Medulla oblongata (tissue), 1 donor: ENCODE measurements at regions not wholly inside any gene's neighbourhood (a gene's known extent, or its start where the extent isn't known, plus 50 kb on each side); places are given as distances from the start of the nearest gene placed in this dataset.
"Not testable (repeated sequence)": the region's sequence is repeated elsewhere in the genome, so short reads cannot be mapped to it uniquely, and the experiment has no call there.

ENCODE experiments used
- DNase-seq: peaks from one replicate; pipeline ENCODE4 v3.0.0-alpha.2; 2015; ENCODE audit errors: extremely low spot score

DNA sequence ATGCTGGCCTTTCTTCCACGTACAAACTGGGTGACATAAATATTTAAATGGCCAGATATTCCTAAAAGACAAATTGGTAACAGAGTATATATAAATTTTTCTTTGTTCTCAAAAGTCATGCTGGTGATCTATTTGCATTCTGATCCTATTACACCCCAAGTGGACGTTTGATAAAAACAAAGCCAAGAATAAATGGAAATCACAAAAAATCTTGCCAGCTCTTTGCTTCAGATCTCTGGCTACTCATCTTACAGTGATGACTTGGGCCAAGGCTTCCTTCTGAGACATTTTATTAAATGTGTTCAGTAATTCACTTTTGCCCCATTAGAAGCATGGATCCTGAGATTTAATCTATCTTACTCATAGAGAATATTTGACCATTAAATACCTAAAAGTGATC, 444.3 kb upstream of the PIK3R1 start:
- DNase-seq, result no peak

DNA sequence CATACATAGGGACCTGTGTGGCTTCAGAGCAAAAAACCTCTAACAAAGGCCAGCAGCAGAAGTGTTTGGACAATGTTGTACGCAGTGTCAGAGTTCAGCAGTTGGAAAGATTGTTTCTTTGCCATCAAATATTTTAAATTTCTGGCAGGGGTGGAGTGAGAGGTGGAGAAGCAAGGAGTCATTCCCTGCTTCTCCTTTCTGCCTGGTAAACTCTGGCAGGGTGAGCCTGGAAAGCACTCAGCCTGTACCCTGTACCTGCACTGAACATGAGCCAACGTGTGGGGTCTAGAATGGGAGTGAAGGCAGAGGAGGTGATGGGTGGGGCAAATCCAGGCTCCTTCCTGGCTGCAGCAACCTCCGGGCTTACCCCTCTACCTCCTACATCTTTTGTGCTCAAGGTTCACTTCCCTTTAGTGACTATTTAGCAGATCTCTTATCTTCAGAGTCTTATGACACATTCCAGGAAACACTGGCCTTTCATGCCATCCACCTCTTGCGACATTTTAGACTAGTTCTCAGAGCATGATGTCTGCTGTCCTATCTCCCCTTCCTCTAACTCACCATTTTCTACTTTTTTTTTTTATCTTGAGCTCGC, 445.0 kb upstream of the PIK3R1 start:
- peak; percentile 16 for DNase-seq

DNA sequence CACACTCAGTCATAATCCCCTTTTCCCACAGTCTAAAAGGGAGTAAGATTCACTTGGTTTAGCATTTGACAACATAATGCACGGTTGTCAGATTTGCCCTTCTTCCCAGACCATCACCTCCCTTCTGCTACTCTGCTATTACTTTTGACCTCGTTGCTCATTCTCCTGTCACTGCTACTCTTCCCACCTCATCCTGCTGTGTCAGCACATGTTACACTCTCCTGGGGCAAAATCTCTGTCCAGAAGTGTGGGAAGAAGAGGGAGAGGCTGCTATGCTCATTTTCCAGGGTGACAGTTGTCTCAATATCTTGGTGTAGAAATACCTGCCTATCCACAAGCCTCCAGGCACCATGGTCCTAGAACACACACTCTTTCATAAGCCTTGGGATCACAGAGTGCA, 449.9 kb upstream of the PIK3R1 start:
- no peak for DNase-seq

DNA sequence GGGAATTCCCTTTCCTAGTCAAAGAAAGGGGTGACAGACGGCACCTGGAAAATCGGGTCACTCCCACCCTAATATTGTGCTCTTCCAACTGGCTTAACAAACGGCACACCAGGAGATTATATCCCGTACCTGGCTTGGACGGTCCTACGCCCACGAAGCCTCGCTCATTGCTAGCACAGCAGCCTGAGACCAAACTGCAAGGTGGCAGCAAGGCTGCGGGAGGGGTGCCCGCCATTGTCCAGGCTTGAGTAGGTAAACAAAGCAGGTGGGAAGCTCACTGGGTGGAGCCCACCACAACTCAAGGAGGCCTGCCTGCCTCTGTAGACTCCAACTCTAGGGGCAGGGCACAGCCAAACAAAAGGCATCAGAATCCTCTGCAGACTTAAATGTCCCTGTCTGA, 457.8 kb upstream of the PIK3R1 start:
- not testable (repeated sequence) for DNase-seq

DNA sequence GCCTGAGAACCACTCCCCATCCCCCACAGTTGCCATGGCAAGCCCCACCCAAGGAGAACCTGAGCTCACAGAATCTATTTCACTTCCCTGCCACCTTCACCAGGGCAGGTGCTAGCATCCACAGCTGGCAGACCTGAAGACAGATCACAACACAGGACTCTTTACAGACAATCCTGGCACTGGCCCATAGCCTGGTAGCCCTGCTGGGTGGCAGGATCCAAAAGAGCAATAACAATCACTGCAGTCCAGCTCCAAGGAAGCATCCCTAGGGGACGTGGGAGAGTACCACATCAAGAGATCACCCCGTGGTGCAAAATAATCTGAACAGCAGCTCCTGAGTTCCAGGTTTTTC, 463.2 kb upstream of the PIK3R1 start:
- no peak for DNase-seq

DNA sequence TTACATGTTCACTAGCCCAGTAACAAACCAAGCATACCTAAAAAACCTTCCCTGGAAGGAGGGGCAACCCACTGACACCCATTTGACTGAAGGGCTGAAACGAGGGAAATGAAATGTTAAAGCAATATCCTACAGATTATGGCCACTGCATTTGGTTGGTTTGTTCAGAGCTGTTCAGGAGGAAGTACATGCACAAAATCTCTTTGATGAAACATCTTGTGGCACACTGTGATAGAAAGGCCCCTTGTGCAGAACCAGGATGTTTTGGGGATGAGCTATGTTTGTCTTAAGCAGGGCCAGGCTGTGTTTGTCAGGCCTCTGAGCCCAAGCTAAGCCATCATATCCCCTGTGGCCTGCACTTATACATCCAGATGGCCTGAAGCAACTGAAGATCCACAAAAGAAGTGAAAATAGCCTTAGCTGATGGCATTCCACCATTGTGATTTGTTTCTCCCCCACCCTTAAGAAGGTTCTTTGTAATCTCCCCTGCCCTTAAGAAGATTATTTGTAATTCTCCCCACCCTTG, 467.3 kb upstream of the PIK3R1 start:
- DNase-seq, result no peak

DNA sequence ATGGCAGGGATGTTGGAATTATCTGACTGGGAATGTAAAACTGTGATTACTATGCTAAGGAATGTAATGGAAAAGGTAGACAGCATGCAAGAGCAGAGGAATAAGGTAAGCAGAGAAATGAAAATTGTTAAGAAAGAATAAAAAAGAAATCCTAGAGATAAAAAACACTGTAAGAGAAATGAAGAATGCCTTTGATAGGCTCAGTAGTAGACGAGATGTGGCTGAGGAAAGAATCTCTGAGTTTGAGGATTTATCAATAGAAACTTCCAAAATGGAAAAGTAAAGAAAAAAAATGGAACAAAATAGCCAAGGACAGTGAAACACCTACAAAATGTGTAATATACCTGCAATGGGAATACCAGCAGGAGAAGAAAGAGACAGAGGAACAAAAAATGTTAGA, 468.5 kb upstream of the PIK3R1 start:
- DNase-seq, result no peak

DNA sequence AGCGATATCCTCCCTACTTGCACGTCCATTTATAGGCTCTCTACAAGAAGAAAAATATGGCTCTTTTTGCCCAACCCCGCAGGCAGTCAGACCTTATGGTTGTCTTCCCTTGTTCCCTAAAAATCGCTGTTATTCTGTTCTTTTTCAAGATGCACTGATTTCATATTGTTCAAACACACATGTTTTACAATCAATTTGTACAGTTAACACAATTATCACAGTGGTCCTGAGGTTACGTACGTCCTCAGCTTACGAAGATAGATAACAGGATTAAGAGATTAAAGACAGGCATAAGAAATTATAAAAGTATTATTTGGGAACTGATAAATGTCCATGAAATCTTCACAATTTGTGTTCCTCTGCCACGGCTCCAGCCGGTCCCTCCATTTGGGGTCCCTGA, 468.9 kb upstream of the PIK3R1 start:
- DNase-seq, result not testable (repeated sequence)

DNA sequence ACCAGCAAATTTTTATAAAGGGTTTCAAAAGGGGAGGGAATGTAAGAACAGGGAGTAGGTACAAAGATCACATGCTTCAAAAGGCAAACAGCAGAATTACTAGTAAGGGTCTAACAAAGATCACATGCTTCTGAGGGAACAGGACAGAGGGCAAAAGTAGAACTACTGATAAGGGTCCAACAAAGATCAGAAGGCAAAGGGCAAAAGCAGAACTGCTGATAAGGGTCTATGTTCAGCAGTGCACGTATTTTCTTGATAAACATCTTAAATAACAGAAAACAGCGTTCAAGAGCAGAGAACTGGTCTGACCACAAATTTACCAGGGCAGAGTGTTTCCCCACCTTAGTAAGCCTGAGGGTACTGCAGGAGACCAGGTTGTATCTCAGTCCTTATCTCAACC, 469.5 kb upstream of the PIK3R1 start:
- DNase-seq, result no peak

DNA sequence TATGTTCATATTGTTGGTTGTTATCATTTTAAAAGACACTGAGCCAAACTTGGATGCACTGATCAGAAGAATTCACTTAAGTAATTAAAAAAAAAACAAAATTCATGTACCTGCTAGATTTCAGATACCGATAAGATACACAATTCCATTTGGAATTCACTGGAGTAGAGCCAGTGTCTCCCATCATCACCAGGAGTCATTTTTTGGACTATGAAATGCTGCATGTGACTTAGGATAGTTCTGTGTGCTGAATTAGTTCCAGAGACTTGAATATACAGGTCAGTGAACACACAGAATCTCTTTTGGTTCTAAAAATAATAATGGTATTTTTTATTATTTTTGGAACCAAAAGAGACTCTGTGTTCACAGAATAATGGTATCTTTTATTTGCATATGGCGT, 482.6 kb upstream of the PIK3R1 start:
- no peak for DNase-seq

DNA sequence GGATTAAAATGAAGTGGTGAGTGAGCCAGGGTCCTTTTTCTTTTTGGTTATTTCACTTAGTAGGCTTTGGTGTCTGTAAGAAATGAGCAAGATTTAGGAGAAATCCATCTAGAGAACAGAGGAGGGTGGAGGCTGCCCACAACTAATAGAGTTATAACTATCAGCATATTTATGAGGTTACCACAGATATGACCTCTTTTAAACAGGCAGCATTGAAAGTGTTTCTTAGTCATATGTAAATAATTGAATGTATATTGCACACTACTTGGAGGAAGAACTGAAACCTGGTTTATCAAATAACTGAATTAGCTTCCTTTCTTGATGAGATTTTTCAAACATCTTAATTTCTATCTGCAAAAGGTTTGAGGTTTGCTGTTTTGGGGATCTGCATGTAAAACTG, 483.1 kb upstream of the PIK3R1 start:
- no peak for DNase-seq

DNA sequence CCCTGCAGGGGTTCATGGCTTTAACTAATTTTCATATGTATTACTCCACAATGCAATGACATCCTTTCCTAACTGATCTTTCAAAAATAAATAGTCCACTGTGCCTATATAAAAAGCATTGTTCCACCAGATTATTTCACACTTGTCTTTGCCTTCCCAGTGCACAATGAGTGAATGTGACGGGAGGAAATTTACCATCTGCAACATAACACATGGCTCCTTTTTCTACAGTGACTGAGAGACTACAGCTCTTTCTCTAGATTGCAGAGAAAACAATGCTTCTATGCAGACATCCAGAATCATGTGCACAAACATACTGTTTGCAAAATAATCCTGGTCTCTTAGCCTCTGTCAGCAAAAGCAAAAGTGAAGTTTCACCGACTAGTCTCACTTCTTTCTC, 483.7 kb upstream of the PIK3R1 start:
- peak; percentile 94 for DNase-seq

DNA sequence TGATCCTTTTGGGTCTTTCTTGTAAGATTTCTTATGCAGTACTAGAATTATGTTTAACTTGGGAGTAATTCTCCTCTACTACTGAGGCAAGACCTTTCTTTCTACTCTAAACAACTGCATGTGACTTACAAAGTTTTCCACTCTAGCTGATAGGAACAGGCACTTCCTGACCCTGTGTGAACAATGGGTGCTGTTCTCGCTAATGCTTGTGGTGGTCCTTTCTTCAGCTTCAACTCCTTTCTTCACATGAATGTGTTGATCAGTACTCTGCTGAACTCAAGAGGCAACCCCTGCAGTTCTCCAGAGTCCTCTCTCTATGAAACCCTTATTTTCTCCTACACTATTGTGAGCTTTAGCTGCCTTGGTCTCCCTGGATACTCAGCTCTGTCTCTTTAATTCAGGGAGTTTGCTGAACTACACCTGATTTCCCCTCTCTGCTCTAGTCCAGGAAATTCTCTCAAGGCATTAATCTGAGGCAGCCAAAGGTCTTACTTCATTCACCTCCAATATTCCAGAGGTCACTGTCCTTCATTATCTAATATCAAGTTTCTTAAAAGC, 484.6 kb upstream of the PIK3R1 start:
- DNase-seq, result peak; percentile 10

DNA sequence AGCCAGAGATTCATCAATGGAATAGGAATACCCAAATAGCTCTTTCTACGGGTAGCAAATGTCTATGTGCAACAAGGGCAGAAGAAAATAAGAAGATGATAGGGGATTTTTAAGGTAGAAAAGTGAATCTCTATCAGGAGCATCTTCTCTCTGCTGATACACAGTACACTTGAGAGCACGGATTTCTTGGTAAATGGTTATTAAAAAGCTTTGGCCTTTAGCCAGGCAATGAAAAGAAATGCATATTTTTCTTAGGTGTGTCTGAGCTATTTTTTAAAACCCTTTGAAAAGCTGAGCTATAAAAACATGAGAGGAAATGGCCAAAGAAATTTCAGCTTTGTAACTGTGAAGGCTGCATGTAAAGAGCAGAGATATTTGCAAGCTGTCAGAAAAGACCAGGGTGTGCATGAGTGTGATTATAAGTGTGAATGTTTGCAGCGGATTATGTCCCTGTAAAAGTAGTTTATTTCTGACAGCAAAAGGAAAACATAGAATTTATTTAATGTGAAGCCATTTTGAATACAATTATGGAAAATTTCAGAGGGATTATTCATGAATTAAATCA, 487.1 kb upstream of the PIK3R1 start:
- no peak for DNase-seq

DNA sequence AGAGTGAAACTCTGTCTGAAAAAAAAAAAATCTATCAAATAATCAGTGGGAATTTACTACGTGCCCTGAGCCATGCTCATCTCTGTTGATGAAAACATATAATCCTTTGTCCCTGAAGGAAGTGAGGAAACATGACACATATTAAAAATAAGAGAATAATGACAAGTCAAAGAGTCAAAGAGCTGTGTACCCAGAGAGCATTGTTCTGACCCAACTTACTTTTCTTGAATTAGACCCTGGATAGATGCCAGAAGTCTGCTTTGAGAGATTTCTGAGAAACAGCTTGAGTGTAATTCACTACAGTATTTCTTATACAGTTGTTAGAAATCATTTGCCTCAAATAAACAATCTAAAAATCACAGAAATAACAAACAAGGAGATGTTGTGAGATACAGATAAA, 490.0 kb upstream of the PIK3R1 start:
- peak; percentile 24 for DNase-seq

DNA sequence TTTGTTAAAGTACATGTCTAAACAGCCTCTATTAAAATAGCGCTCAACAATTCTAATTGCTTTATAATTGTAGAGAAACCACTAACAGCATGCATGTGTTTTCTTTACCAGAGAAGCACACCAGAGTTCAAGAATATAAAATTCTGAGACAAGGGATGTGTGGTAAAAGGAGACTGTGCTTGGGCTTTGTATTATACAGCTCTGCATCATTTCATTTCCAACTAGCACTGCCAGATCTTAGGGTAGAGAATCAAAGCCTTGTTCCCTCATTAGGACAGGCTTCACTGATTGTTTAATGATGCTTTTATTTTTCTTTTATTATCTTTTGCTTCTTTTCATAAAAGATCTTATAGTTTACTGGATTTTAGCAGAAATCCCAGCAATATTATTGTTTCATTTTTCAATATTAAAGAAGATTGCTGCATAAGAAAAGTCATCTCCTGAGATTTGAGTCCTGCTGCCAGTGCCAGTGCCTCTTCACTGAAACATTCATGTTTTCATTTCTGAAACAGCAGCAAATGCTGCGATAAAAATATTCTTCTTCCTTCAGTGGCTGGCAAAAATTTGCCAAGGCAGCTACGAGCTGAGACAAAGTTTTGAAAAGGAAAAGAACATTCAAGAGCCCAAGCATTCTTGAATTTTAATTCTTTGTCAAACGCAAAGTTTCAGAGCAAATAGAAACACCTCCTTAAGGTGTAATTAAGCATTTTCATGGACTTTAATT, 491.0 kb upstream of the PIK3R1 start:
- DNase-seq, result peak; percentile 64

DNA sequence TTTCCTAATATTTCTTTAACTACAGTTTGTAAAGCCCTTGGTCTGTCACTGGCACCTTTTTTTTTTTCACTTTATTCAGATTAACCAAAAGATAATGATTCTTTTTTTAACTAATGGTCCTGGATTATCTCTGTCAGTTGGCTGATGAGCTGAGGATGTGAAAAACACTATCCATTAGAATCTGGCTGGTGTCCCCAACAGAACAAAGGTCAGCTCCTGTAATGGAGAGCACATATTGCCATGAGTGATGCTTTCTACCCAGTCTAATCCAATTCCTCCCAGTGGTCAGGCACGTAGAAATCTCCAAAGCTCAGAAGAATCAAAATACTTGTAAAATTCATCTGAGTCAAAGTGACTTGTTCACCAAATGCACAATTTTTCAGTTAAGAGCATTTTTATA, 491.7 kb upstream of the PIK3R1 start:
- DNase-seq, result no peak

DNA sequence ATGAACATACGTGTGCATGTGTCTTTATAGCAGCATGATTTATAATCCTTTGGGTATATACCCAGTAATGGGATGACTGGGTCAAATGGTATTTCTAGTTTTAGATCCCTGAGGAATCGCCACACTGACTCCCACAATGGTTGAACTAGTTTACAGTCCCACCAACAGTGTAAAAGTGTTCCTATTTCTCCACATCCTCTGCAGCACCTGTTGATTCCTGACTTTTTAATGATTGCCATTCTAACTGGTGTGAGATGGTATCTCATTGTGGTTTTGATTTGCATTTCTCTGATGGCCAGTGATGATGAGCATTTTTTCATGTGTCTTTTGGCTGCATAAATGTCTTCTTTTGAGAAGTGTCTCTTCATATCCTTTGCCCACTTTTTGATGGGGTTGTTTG, 493.0 kb upstream of the PIK3R1 start:
- DNase-seq, result not testable (repeated sequence)

DNA sequence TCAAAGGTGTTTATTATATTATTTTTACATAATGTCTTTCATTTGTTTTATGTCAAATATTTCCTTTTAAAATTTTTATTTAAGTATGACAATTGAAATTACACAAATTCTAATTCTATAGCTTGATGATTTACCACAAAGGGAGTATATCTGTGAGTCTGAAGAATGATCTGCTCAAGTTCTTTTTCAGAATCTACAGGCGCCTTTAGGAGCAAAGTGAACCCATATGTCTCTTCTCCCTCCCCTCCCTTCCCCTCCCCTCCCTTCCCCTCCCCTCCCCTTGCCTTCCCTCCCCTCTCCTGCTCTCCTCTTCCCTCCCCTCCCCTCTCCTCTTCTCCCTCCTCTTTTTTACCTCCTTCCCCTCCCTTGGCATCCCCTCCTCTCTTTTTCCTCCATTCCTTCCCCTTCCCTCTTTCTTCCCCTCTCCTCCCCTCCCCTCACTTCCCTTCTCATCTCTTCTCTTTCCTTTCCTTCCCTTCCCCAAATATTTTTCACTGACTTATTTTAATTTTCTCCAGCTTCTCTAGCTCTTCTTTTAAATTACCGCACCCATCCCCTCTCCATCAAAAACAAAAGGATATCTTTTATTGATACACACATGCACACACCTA, 495.3 kb upstream of the PIK3R1 start:
- DNase-seq, result no peak

DNA sequence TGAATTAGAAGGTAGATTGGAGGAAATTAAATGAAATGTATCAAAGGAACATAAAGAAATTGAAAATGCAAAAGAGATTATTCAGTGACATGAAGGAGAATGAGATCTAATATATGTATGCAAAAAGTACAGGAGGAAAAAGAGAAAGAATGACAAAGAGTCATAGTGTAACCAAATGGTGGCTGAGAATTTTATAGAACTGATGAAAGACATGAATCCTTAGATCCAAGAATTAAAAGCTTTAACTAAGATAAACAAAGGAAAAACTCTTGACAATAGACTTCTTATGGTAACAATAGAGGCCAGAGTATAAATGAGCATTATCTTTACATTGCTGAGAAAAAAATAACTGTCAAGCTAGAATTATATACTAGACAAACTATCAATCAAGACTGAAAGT, 505.4 kb upstream of the CD180 start:
- DNase-seq, result no peak

DNA sequence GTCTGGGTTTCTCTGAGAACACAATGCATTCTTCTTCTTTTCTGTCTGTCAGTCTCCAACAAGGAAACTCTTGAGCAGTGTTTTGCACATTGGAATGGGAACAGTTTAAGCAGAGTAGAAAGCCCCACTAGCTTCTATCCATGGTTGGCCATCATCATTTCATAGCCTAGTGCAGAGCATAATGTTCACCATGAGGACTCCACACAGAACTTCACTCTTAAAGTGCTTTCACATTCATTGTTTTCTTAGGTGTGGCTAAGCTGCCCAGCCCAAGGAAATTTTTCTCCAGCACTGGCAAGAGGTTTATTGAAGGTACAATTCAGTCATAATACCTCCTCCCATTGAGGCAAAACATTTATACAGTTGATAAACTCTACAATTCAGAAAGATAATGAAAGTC, 503.0 kb upstream of the CD180 start:
- no peak for DNase-seq

DNA sequence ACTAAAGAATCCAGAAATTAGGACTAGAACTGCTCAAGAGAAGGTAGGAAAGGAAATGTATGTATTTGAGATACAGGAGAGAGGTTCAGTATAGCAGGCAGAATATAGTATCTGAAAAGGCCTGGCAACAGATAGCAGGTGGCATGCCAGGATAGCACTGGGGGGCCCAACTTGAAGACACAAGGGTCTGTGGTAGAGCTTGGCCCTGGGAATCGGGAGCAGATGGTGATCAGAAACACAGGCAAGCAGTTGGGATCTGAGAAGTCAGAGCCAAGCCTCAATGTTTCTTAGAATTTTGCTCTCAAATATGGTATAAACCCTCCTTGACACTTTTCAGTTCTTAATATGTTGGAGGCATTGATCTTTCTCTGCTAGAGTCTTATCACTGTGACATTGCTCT, 499.8 kb upstream of the CD180 start:
- DNase-seq, result no peak

DNA sequence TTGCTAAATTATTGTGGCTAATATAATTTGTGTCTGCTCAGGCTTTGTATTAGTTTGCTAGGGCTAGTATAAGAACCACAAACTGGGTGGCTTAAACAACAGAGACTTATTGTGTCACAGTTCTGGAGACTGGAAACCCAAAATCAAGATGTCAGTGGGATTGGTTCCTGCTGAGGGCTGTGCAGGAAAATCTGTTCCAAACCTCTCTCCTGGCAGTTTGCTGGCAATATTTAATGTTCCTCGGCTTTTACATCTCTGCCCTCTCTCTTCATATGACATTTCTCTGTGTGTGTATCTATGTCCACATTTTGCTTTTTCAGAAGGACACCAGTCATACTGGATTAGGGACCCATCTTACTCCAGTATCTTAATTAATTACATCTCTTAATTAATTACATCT, 498.8 kb upstream of the CD180 start:
- no peak for DNase-seq
